CD4-positive, alpha-beta T cell treated with Interleukin-4 for 4 hours (primary cell): ENCODE measurements at regions not wholly inside any gene's neighbourhood (a gene's known extent, or its start where the extent isn't known, plus 50 kb on each side); places are given as distances from the start of the nearest gene placed in this dataset.

Source experiments
- DNase-seq: peaks from one replicate; pipeline ENCODE4 v3.0.0-alpha.2; 2020

DNA sequence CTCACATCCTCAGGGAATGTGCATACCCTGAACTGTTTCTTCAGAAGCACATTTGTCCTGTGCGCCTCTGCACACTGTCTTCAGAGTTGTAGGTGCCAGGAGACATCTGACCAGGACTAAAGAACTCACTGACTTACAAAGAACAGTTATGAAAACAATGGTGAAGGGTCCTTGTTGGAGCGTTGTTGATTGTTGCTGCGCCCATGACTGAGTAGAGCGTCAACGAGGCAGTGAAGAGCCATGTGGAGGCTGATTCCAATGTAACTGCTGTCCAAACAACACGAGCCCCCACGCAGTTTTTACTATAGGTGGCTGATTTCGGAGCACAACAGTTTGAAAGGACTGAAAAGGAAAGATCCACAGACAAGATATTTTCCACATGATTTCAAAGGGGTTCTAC is 380.3 kb downstream of the CDH26 start:
- no peak for DNase-seq

DNA sequence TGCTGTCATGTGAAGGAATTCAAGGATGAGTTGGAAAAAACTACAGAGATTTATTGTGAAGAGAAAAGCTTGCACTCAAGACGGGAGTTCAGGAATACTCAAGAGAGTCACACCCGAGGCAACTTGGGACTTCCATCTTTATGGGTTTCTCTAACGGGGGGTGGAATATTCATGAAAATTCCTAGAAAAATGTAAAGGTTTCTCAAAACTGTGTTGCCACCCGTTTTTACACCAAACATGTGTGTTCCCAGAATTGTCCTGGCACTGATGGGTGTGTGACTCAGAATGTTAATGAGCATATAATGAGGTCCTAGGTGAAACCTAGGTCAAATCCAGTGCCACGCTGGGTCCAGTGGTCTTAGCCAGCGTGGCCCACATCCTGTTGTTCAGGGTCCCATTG is 381.5 kb downstream of the CDH26 start:
- DNase-seq, result no peak

DNA sequence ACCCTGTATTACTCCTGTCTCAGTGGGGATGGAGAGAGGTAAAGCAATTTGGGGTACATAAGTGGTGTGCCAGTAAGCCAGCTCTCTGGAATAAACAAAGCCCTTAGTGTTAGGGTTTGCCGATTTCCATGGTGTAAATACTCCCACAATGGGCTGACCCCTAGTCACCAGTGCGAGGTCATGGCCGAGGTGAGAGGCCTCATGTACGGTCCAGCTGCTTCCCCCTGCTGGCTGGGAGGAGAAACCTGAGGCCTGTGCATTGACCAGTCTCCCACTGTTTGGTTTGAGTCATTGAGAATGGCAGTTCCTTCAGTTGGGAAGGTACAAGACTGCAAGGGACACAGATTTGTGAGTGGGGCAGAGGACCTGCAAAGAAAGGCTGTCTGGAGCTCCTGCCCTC is 382.0 kb downstream of the CDH26 start:
- DNase-seq, result no peak

DNA sequence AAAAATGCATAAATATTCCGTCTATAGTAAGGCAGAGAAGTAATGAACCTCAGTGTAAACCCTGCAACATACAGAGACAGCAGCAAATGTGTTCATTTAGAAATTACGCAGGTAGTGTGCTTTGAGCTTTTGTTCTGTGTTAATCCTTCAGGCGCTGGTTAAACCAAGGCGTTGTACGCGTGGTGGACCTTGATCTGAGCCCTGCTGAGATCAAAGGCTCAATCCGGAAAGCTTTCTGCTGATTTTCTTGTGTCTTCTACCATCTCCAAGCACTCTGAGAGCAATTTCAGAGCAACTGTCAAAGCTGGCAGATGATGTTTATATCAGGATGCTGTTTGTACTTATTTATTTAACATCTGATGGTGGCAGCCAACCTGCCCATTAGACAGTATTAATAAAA is 382.8 kb downstream of the CDH26 start:
- DNase-seq, result no peak

DNA sequence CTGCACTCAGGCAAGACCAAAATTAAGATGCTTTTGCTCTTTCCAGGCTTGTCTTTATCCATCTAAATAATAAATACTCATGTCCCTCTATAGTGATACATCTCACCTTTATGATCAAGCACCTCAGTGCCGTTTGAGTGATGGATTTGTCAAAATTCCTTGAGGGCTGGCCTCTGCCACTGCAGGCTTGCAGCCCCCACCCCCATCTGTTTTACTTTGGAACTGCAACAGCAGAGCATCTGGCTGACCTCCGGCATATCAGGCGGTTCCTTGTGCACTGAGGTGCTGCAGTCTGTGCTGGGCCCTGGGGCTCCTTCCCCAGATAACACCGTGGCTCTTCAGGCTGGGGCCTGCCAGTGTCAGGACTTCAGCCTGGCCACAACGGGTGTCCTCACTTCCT is 386.9 kb downstream of the CDH26 start:
- DNase-seq, result no peak

DNA sequence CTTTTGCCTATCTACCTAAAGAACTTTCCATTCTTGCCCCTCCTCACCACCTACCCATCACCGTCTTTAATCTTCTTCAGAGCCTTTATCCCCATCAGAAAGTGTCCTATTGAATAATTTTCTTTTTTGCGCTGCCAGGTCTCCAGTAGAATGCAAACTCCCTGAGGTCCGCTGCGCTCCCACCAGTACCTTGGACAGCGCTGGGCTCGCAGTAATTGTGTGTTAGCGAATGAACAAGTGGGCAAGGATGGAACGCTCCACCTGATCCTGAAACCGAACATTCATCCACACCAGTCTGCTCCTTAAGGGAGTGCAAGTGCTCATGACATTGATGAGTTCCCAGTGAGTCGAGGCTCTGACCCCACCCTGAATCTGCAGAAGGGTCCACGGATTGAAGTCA is 391.2 kb downstream of the CDH26 start:
- DNase-seq, result no peak

DNA sequence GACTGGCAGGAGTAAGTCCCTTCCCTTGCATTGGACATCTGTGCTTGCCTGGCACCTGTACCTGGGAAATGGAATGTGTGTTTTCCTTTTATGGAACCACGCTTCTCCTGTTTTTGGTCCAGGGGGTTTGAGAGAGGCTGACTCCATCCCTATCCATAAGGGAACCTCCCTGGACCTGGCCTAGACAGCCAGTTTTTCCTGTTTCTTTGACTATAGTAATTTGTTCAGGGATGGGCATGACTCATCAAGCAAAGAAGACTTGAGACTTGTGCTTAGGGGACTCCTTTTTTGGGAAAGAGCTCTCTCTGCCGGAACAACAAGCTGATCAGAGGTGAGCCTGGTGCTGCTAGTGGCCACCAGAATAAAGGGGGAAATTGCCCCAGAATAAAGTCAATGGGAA is 393.8 kb downstream of the CDH26 start:
- DNase-seq, result no peak

DNA sequence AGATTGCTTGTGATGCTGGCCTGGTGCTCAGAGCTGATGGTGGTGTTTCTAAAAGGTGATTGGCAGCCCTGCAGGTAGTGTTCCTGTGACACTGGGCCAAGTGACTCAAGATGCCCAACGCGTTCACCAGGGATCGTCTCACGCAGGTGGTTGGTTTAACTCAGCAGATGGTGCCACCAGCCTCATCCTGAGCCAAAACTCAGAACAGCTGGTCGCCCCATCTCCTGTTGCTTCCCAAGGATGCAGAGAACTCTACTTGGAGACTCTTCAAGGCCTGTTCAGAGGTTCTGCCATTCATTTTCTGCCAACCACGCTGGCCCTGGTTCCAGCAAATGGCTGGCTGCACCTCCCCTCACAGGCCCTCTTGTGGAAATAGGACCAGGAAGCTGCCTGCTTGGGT is 394.4 kb downstream of the CDH26 start:
- no peak for DNase-seq

DNA sequence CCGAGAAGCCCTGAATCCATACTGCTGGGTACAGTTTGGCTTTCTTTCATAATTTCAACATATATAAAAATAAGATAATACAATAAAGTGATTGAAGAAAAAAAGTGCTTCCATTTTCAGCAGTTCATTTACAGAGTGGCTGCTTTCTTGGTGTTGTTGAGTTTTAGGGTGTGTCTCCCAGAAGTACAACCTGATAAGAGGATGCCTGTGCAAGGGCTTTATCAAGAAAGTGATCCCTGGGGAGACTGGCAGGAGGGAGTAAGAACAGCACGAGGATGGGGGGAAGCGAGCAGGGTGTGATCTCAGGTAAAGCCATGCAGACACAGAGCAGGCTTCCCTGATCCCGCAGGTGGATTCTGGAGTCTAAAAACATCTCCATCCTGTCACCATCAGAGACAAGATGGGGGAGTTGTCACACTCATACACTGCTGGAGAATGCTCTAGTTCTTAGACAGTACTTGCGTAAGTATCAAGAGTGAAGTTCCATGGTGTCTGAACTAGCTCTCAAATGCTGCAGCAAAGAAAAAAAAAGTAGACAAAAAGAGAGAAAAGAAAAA is 395.9 kb downstream of the CDH26 start:
- no peak for DNase-seq

DNA sequence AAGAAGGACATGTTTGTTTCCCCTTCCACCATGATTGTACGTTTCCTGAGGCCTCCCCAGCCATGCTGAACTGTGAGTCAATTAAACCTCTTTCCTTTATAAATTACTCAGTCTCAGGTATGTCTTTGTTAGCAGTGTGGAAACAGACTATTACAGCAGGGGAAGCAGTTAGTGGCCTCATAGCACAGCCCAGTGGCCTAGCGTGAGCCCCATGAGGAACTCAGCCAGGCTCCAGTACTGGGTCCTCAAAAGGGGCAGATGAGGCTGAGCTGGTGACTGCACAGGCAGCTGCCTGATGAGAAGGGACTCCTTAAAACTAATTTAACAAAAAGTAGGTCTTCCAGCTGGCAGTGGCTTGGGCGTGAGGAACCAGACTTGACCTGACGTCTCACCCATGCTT is 399.9 kb downstream of the CDH26 start:
- no peak for DNase-seq

DNA sequence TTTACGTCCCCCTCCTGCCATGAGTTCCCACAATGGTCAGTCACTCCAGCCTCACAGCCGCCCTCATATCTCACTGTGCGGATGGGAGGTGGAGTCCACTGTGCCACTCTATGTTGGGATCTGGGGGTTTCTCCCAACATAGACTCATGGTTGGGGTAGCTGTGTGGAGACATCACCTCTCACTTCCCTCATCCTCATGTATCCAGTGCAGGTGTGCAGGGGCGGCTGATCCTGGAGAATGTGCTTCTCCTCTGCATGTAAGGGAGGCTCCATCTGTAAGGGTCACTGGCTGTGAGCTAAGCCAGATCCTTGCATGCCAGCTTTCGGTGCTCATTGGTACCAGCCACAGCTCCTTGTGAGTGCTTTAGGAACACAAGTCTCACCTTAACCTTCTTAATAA is 400.8 kb downstream of the CDH26 start:
- DNase-seq, result no peak

DNA sequence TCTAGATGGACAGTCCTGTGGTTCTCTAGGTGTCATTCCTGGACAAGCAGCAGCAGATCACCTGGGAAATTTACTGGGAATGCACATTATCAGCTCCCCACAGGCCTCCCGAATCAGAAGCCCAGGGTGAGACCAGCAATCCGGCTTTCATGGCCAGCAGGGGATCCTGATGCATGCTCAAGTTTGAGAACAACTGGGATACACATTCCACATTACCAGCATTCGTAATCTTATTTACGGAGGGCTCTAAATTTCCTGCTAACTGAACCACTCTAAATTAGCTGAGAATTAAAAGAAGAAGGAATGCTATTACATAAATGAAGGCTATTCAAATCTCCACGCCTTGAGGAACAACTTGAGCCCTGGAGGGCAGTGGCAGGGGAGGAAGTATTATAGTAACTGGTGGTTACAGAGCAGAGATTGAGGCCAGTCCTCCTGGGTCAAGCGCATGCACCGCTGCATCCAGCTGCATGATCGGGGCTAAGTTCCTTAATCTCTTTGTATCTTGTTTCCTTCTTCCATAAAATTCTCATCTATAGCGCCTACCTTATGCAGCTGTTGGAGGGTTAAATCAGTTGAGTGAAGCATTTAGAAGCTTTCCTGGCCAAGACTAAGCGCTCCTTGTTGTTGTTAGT is 403.7 kb downstream of the CDH26 start:
- DNase-seq, result no peak

DNA sequence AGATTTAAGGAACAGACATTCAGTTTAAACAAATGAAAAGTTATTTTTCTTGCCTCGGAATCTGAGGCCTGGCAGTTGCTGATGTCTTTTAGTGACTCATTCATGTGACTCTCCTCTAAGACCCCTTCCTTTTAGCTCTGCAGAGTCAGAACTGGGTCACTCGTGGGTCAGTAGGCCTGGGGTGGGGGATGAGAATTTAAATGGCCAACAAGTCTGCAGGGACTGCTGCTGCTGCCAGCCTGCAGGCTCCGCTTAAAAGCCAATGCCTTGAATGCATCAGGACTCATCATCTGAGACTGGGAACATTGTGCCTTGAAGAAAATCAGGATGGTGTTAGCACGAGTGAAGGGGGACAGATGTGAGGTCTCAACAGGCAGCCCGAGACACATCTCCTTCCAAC is 404.3 kb downstream of the CDH26 start:
- DNase-seq, result no peak

DNA sequence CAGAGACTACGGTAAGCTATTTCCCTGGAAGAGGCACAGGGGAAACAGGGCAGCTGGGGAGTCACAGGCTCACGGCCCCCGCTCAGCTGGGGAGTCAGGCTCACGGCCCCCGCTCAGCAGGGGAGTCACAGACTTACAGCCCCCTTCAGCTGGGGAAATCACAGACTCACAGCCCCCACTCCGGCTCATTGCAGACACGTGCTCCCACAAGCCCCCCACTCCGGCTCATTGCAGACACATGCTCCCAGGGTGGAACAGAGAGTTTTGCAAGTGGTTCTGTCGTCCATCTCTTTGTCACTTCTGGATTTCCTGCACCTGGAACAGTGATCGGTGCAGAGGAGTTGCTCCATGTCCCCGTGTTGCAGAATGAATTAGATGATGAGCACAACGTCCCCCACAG is 405.5 kb downstream of the CDH26 start:
- no peak for DNase-seq

DNA sequence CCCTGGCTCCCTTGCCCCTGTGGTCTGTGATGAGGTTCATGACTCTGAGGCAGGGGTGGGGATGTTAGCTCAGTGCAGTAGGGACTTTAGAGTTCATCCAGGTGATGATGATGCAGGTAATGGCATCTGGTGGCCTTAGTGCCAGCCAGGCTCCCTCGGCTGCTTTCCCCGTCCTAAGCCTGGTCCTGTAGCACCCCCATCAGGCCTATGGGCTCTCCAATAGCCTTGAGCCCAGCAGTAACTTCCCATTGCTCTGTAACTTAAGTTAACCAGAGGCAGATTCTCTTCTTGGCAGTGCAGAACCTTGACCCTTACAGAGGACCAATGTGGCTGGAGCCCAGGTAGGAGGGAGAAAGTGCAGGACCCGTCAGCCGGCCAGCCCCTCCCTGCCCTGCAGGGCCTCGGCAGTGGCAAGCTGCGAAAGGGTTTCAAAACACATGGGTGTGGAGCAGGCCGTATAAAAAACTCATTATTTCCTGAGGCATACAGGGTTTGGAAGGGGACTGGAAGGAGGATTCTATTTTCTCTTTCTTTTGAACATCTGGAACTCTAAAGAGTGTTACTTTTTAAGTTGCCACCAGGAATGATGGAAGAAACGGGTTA is 406.9 kb downstream of the CDH26 start:
- no peak for DNase-seq

DNA sequence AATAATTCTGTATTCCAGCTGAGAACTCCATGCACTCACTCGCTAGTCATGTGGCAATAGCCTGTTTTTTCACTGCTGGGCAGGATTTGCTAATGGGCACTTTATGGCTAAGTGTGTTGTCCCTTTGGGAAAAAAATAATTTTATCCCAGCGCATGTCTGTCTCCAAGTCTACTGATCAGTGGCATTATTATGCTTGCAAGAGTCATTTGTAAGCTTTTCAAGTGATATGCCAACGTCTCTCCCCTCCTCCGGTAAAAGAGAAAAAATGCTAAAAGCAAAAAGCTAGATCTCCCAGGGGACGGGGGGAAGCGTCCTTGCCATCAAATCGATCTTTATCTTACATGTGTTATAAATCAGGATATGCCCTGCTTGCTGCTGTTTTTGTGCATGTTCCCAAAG is 407.7 kb downstream of the CDH26 start:
- no peak for DNase-seq

DNA sequence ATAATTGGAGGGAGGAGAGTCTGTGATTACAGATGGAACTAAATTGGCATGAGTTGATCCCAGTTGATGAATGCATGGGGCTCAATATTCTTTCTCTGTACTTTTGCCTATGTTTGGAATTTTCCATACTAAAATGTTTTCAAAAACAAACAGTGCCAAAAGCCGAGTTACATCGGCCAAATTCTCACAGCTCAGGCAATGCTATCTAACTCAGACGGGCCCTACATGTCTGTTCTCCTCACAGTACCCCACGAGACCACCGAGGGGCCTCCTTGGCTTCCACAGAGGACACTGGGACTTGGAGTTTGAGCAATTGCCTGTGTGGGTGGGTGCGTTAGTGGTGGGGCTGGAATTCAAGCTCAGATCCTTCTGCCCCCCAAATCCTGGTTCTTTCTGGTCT is 413.2 kb downstream of the CDH26 start:
- no peak for DNase-seq

DNA sequence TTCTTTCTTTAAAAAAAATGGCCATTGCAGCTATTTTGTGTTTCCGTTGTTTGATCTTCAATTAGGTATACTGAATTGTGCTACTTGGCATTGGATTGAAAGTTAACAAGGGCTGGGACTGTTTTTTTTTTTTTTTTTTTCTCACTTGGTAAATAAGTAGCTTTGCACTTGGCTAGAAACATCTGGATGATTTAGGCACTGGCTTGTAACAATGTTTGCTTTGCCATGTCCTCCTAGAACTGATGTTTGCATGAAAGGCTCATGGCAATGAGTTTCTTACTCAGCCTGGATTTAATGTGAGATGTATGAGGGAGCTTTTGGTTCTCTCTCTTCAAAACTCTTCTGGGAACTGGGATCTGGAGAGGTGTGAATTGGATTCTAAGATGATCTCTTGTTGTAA is 414.1 kb downstream of the CDH26 start:
- DNase-seq, result no peak

DNA sequence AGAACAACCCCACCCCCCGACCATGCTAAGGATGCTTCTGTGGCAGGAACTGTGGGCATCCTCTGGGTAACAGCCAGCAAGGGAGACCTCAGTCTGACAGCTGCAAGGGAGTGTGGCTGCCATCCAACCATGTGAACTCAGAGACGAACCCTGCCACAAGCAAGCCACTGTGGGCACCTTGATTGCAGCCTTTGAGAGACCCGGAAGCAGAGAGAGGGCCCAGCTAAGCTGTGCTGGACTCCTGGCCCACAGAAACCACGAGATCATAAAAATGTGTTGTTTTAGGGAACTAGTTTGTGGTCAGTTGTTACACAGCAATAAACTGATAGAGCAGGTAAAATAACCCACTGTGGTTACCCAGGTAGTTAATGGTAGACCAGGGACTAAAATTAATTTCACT is 414.6 kb downstream of the CDH26 start:
- no peak for DNase-seq

DNA sequence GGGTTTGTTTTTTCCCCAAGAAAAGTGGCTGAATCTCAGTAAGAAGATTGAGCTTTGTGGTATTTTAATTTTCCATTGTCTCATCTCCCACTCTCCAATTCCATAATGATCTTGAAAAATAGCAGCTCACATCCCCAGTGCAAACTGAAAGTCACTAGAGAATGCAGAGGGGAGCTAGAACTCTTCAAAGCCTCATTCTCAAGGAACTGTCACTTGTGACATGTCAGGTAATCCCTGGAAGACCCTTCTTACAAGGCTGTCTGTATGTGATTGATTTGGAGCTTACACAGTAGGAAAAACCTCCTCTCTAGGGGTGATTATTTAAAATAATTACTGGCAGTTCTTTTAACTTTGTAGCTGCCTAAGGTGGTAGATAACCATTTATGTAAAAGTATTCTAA is 420.4 kb downstream of the CDH26 start:
- DNase-seq, result no peak

DNA sequence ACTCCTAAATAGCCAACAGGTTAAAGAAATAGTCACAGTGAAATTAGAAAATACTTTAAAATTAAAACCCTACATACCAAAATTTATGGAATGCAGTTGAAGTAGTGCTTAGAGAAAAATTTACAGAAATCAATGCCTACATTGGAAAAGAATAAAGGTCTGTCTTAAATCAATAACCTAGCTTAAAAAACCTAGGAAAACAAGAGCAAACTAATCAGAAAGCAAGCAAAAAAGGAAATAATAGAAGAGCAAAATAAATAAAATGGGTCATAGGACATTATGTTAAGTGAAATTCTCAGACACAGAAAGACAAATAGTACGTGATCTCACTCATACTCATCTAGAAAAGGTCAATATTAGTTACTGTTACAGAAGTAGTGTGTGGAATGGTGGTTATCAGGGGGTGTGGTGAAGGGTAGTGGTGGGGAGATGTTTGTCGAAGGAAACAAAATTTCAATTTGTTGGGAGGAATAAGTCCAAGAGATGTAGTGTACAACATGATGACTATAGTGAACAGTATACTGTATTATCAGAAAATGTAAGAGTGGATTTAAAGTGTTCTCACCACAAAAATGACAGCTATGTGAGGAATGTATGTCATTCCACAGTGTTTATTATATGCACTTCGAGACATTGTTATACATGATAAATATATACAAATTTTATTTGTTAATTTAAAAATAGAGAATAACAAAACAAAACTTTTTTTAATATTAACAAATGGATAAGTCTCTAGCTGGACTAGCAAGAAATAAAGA is 423.6 kb downstream of the CDH26 start:
- DNase-seq, result no peak

DNA sequence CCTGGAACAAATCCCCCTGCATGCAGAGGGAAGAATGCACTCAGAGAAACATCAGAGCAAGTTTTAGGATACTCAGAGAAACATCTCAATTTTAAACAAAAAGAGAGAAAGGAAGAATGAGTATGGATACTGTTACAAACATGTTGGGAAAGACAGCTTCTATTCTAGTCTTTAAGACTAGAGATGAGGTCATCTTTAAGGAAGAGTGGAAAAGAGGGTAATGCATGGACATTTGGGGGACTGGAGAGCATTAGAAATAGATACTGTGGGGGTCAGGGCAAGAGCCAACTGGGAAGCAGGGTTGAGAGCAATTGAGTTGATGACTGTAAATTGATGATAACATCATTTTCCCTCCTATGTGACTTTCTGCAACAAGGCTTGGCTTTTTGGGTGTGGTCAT is 431.2 kb downstream of the CDH26 start:
- DNase-seq, result no peak

DNA sequence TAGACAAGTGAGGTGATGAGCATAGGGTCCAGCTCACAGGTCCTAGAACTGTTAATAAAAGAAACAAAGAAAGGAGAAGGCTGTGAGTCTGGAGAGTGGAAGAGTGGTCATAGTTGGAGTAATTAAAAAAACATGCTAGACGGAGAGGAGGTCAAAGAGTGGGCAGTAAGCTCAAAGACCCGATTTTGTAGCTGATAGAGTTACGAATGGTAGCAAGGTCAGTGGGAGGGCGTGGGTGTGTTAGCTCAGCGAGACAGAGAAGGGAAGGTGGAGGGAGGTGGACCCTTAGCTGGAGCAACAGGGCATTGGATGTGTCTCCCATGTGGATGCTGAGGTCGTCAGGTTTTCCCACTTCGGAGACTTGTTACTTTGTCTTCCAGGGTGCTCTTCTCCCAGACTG is 431.7 kb downstream of the CDH26 start:
- no peak for DNase-seq

DNA sequence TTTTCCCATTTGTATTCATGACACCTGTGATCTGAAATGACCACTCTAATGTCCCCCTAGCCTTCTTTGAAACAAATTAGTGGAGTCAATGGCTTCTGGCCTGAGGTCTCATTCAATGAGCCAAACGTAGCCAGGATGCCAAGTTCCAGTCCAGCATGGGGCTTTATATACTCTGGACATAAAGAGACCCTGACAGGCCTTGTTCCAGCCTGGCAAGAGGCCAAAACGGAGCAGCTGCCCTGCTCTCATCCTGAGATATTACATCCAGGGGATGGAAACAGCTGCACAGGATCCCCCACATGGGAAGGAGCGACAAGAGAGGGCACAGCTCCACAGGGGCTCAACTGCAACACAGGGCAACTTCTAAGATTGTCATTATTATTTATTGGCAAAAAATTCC is 437.8 kb downstream of the CDH26 start:
- no peak for DNase-seq
